ENCODE measurements at regions not wholly inside any gene's neighbourhood (a gene's known extent, or its start where the extent isn't known, plus 50 kb on each side); places are given as distances from the start of the nearest gene placed in this dataset.

- 93% methylated on average over 1 of the region's 1 CpG for WGBS
- Histone ChIP-seq H3K4me3 (ENCODE audit: low read length) (no peak overlapping the region), H3K4me1 (ENCODE audit: insufficient read depth, low read length) (peaks cover 36% of the 10 kb centered on the region), H3K27me3 (ENCODE audit: insufficient read depth, low read length) (no peaks in the 10 kb centered on the region), H3K9ac (ENCODE audit: low read depth, low read length) (no peak overlapping the region), H3K36me3 (ENCODE audit: insufficient read depth, low read length) (no peaks in the 10 kb centered on the region), H3K27ac (ENCODE audit: low read depth, low read length) (no peak overlapping the region), H3K9me3 (ENCODE audit: insufficient read depth, low read depth, low read length) (0 out of 2 replicates have a peak, but pooled peaks cover 9% of the 10 kb centered on the region)
These were observed 370.3 kb upstream of the SLC7A11 start for GRCh38 chr4:138612428-138612827.

- WGBS = 60% methylated on average over 1 of the region's 2 CpGs
- H3K36me3 ChIP-seq (ENCODE audit: insufficient read depth, low read length) = no peaks in the 10 kb centered on the region
- no peaks in the 10 kb centered on the region for H3K27me3 ChIP-seq (ENCODE audit: insufficient read depth, low read length)
- no peak overlapping the region for H3K27ac ChIP-seq (ENCODE audit: low read depth, low read length)
- peaks cover 36% of the 10 kb centered on the region for H3K4me1 ChIP-seq (ENCODE audit: insufficient read depth, low read length)
- H3K4me3 ChIP-seq (ENCODE audit: low read length) = no peak overlapping the region
- no peak overlapping the region for H3K9ac ChIP-seq (ENCODE audit: low read depth, low read length)
- H3K9me3 ChIP-seq (ENCODE audit: insufficient read depth, low read depth, low read length) = 0 out of 2 replicates have a peak, but pooled peaks cover 9% of the 10 kb centered on the region
These were observed 369.6 kb upstream of the SLC7A11 start for GRCh38 chr4:138611721-138612120.

DNA sequence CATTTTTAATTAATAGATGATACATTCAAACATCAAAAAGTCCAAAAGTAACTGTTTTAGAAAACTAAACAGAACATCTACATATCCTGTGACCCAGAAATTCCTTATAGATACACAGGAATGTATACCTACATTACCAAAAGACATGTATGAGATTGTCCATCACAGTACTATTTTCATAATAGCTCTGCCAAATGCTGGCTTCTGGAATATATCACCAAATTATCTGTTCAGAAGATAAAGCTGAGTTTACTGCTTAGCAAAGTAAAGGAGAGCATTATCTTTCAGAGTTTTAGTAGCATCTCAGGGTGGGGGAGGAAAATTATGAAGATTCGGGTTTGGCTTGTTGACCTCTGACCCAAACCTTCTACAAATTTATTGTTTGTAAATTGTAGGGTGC, 368.9 kb upstream of the SLC7A11 start:
- 80% methylated on average over 1 of the region's 1 CpG for WGBS
- peaks cover 36% of the 10 kb centered on the region for H3K4me1 ChIP-seq (ENCODE audit: insufficient read depth, low read length)

DNA sequence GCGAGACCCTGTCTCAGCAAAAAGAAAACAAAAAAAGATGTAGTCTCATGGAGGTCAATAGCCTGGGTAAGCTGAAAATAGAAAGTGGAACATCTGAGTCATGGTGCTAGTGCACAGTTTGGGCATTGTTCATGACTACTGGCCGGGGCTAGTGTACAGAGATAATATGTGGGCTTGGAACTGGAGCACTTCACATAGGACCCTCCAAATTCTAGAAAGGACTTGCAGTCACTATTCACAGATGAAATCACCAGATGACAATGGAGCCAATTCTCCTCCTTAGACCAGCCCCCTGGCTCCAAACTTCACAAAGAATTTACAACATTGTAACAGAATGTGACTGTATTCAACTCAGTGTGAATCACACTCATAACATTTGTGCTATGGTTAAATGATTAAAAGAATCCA, 367.8 kb upstream of the SLC7A11 start:
- Histone ChIP-seq H3K27me3 (ENCODE audit: insufficient read depth, low read length) (no peaks in the 10 kb centered on the region), H3K9me3 (ENCODE audit: insufficient read depth, low read depth, low read length) (no peaks in the 10 kb centered on the region), H3K27ac (ENCODE audit: low read depth, low read length) (no peak overlapping the region), H3K4me3 (ENCODE audit: low read length) (no peak overlapping the region), H3K9ac (ENCODE audit: low read depth, low read length) (no peak overlapping the region), H3K4me1 (ENCODE audit: insufficient read depth, low read length) (peaks cover 36% of the 10 kb centered on the region), H3K36me3 (ENCODE audit: insufficient read depth, low read length) (no peaks in the 10 kb centered on the region)
- 92% methylated on average over 2 of the region's 2 CpGs for WGBS

More for the DNA sequence above, 368.9 kb upstream of the SLC7A11 start:
- Histone ChIP-seq H3K27ac (ENCODE audit: low read depth, low read length) (no peak overlapping the region), H3K9ac (ENCODE audit: low read depth, low read length) (no peak overlapping the region), H3K9me3 (ENCODE audit: insufficient read depth, low read depth, low read length) (0 out of 2 replicates have a peak, but pooled peaks cover 4% of the 10 kb centered on the region), H3K27me3 (ENCODE audit: insufficient read depth, low read length) (no peaks in the 10 kb centered on the region), H3K4me3 (ENCODE audit: low read length) (no peak overlapping the region), H3K36me3 (ENCODE audit: insufficient read depth, low read length) (no peaks in the 10 kb centered on the region)

DNA sequence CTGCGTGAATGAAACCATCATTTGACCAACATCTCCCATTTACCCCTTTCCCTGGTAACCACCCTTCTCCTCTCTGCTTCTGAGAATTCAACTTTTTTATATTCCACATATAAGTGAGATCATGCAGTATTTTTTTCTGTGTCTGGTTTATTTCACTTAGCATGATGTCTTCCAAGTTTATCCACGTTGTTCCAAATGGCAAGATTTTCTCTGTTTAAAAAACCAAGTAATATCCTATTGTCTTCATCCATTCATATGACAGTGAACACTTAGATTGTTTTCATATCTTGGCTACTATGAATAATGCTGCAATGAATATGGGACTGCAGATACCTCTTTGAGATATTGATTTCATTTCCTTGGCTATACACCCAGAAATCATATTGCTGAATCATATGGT, 362.4 kb upstream of the SLC7A11 start:
- Histone ChIP-seq H3K4me1 (ENCODE audit: insufficient read depth, low read length) (no peaks in the 10 kb centered on the region), H3K36me3 (ENCODE audit: insufficient read depth, low read length) (no peaks in the 10 kb centered on the region), H3K9me3 (ENCODE audit: insufficient read depth, low read depth, low read length) (peaks cover 5% of the 10 kb centered on the region; the same call in 1 of the 2 replicates), H3K27me3 (ENCODE audit: insufficient read depth, low read length) (no peaks in the 10 kb centered on the region), H3K27ac (ENCODE audit: low read depth, low read length) (no peak overlapping the region), H3K4me3 (ENCODE audit: low read length) (no peak overlapping the region), H3K9ac (ENCODE audit: low read depth, low read length) (no peak overlapping the region)
- WGBS = 98% methylated on average over 2 of the region's 2 CpGs

- no peak overlapping the region for H3K9ac ChIP-seq (ENCODE audit: low read depth, low read length)
- no peaks in the 10 kb centered on the region for H3K36me3 ChIP-seq (ENCODE audit: insufficient read depth, low read length)
- 61% methylated on average over 2 of the region's 2 CpGs for WGBS
- H3K4me3 ChIP-seq (ENCODE audit: low read length) = no peak overlapping the region
- no peaks in the 10 kb centered on the region for H3K27me3 ChIP-seq (ENCODE audit: insufficient read depth, low read length)
- H3K27ac ChIP-seq (ENCODE audit: low read depth, low read length) = no peak overlapping the region
- no peaks in the 10 kb centered on the region for H3K4me1 ChIP-seq (ENCODE audit: insufficient read depth, low read length)
- peaks cover 5% of the 10 kb centered on the region; the same call in 1 of the 2 replicates for H3K9me3 ChIP-seq (ENCODE audit: insufficient read depth, low read depth, low read length)
These were observed 360.5 kb upstream of the SLC7A11 start for GRCh38 chr4:138602664-138603063.

DNA sequence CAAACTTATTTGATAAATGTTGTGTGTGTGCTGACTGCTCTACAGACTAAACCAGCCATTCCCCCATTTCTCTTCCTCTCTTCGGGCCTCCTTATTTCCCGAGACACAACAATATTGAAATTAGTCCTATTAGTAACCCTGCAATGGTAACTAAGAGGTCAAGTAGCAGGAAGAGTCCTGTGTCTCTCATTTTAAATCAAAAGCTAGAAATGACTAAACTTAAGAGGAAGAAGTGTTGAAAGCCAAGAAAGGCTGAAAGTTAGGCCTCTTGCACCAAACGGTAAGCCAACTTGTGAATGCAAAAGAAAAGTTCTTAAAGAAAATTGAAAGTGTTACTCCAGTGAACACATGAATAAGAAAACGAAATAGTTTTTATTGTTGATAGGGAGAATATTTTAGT, 357.8 kb upstream of the SLC7A11 start:
- Histone ChIP-seq H3K4me3 (ENCODE audit: low read length) (no peak overlapping the region), H3K4me1 (ENCODE audit: insufficient read depth, low read length) (no peaks in the 10 kb centered on the region), H3K36me3 (ENCODE audit: insufficient read depth, low read length) (no peaks in the 10 kb centered on the region), H3K9me3 (ENCODE audit: insufficient read depth, low read depth, low read length) (peaks cover 5% of the 10 kb centered on the region; the same call in 1 of the 2 replicates), H3K27ac (ENCODE audit: low read depth, low read length) (no peak overlapping the region), H3K9ac (ENCODE audit: low read depth, low read length) (no peak overlapping the region), H3K27me3 (ENCODE audit: insufficient read depth, low read length) (no peaks in the 10 kb centered on the region)
- WGBS = 99% methylated on average over 3 of the region's 4 CpGs

GRCh38 chr4:138598226-138598625, 356.1 kb upstream of the SLC7A11 start:
- H3K4me1 ChIP-seq (ENCODE audit: insufficient read depth, low read length) = no peaks in the 10 kb centered on the region
- no peak overlapping the region for H3K4me3 ChIP-seq (ENCODE audit: low read length)
- H3K27me3 ChIP-seq (ENCODE audit: insufficient read depth, low read length) = no peaks in the 10 kb centered on the region
- WGBS = 61% methylated on average over 3 of the region's 3 CpGs
- H3K9ac ChIP-seq (ENCODE audit: low read depth, low read length) = no peak overlapping the region
- H3K36me3 ChIP-seq (ENCODE audit: insufficient read depth, low read length) = no peaks in the 10 kb centered on the region
- peaks cover 5% of the 10 kb centered on the region; the same call in 1 of the 2 replicates for H3K9me3 ChIP-seq (ENCODE audit: insufficient read depth, low read depth, low read length)
- H3K27ac ChIP-seq (ENCODE audit: low read depth, low read length) = no peak overlapping the region

- 96% methylated on average over 1 of the region's 2 CpGs for WGBS
- Histone ChIP-seq H3K4me3 (ENCODE audit: low read length) (no peak overlapping the region), H3K27me3 (ENCODE audit: insufficient read depth, low read length) (no peaks in the 10 kb centered on the region), H3K9me3 (ENCODE audit: insufficient read depth, low read depth, low read length) (peaks cover 5% of the 10 kb centered on the region; the same call in 1 of the 2 replicates), H3K27ac (ENCODE audit: low read depth, low read length) (no peak overlapping the region), H3K4me1 (ENCODE audit: insufficient read depth, low read length) (no peaks in the 10 kb centered on the region), H3K36me3 (ENCODE audit: insufficient read depth, low read length) (no peaks in the 10 kb centered on the region), H3K9ac (ENCODE audit: low read depth, low read length) (no peak overlapping the region)
These were observed 354.7 kb upstream of the SLC7A11 start for GRCh38 chr4:138596896-138597295.

GRCh38 chr4:138595731-138596460, 353.7 kb upstream of the SLC7A11 start:
- no peaks in the 10 kb centered on the region for H3K4me1 ChIP-seq (ENCODE audit: insufficient read depth, low read length)
- no peaks in the 10 kb centered on the region for H3K9me3 ChIP-seq (ENCODE audit: insufficient read depth, low read depth, low read length)
- no peak overlapping the region for H3K27ac ChIP-seq (ENCODE audit: low read depth, low read length)
- no peaks in the 10 kb centered on the region for H3K36me3 ChIP-seq (ENCODE audit: insufficient read depth, low read length)
- no peaks in the 10 kb centered on the region for H3K27me3 ChIP-seq (ENCODE audit: insufficient read depth, low read length)
- H3K4me3 ChIP-seq (ENCODE audit: low read length) = no peak overlapping the region
- H3K9ac ChIP-seq (ENCODE audit: low read depth, low read length) = no peak overlapping the region
- WGBS = 95% methylated on average over 3 of the region's 4 CpGs

DNA sequence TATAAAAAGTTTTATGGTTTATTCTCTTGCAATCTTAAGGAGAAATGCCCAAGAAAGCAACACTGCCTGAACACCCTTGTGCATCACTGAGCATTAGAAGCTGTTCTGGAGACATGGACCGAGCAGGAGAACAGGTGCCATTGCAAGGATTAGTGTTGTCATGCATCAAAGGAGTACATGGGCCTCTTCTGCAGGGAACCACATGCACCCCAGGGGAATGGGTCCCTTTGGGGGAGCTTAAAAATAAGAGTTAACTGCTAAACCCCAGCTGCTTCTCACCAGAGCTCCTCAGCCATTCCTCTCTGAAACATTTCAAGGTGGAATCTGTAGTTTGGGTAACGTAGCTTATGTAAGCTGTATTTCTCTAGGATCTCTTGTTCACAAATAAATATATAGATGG, 353.0 kb upstream of the SLC7A11 start:
- 94% methylated on average over 1 of the region's 2 CpGs for WGBS
- no peak overlapping the region for H3K9ac ChIP-seq (ENCODE audit: low read depth, low read length)
- H3K4me1 ChIP-seq (ENCODE audit: insufficient read depth, low read length) = no peaks in the 10 kb centered on the region
- H3K27me3 ChIP-seq (ENCODE audit: insufficient read depth, low read length) = no peaks in the 10 kb centered on the region
- no peaks in the 10 kb centered on the region for H3K36me3 ChIP-seq (ENCODE audit: insufficient read depth, low read length)
- H3K27ac ChIP-seq (ENCODE audit: low read depth, low read length) = no peak overlapping the region
- H3K9me3 ChIP-seq (ENCODE audit: insufficient read depth, low read depth, low read length) = no peaks in the 10 kb centered on the region
- no peak overlapping the region for H3K4me3 ChIP-seq (ENCODE audit: low read length)
